Liver (tissue), 8 donors: ENCODE measurements at regions not wholly inside any gene's neighbourhood (a gene's known extent, or its start where the extent isn't known, plus 50 kb on each side); places are given as distances from the start of the nearest gene placed in this dataset.

ENCODE experiments used
- DNase-seq: peaks from one replicate; pipeline ENCODE4 v3.0.0-alpha.2; 2017; ENCODE audit warnings: low spot score
- H3K27ac ChIP-seq, 2 donors: one replicate each; pipeline ENCODE4 v1.7.0; 2013; ENCODE audit warnings: inconsistent platforms in 2 of 2, low read length in 2 of 2, control low read depth in 1 of 2, low read depth in 1 of 2, mild to moderate bottlenecking in 1 of 2
- H3K27me3 ChIP-seq, 4 donors: one replicate each; pipeline versions ENCODE4 v1.6.1 to v1.7.0; 2013; ENCODE audit warnings: low read length in 3 of 4, inconsistent platforms in 1 of 4, mild to moderate bottlenecking in 1 of 4, moderate library complexity in 1 of 4; ENCODE audit not compliant: control insufficient read depth in 4 of 4, insufficient read depth in 4 of 4
- H3K36me3 ChIP-seq, 4 donors: one replicate each; pipeline versions ENCODE4 v1.6.1 to v1.7.0; 2013; ENCODE audit warnings: low read length in 3 of 4, mild to moderate bottlenecking in 3 of 4, low read depth in 1 of 4, moderate library complexity in 1 of 4; ENCODE audit not compliant: control insufficient read depth in 4 of 4, insufficient read depth in 3 of 4
- H3K4me1 ChIP-seq, 4 donors: one replicate each; pipeline versions ENCODE4 v1.6.1 to v1.7.0; 2013; ENCODE audit warnings: low read length in 3 of 4, mild to moderate bottlenecking in 3 of 4, moderate library complexity in 1 of 4; ENCODE audit not compliant: control insufficient read depth in 4 of 4, insufficient read depth in 4 of 4
- H3K4me3 ChIP-seq, 3 donors: one replicate each; pipeline versions ENCODE4 v1.6.1 to v1.7.0; 2013; ENCODE audit warnings: low read length in 3 of 3, control low read depth in 1 of 3, low read depth in 1 of 3, mild to moderate bottlenecking in 1 of 3
- H3K9ac ChIP-seq, 2 donors: one replicate each; pipeline ENCODE4 v1.7.0; 2013; ENCODE audit warnings: low read length in 2 of 2, mild to moderate bottlenecking in 2 of 2, moderate library complexity in 2 of 2, control low read depth in 1 of 2, low read depth in 1 of 2
- H3K9me3 ChIP-seq, 4 donors: one replicate each; pipeline versions ENCODE4 v1.6.1 to v1.7.0; 2013; ENCODE audit warnings: low read length in 3 of 4; ENCODE audit not compliant: control insufficient read depth in 4 of 4
- ATF3 ChIP-seq: IDR thresholded peaks from 2 replicates; pipeline ENCODE4 v1.6.1; 2016; ENCODE audit warnings: antibody characterized with exemption
- EGR1 ChIP-seq, 2 donors: IDR thresholded peaks; 2 replicates each; pipeline ENCODE4 v1.6.1; 2016 to 2018; ENCODE audit warnings: antibody characterized with exemption in 2 of 2, low read depth in 2 of 2
- FOXA1 ChIP-seq: IDR thresholded peaks from 2 replicates; pipeline ENCODE4 v1.6.1; 2016; ENCODE audit warnings: antibody characterized with exemption
- FOXA2 ChIP-seq: IDR thresholded peaks from 2 replicates; pipeline ENCODE4 v1.6.1; 2016; ENCODE audit warnings: antibody characterized with exemption
- GABPA ChIP-seq, 2 donors: IDR thresholded peaks in 1 of 2; conservative IDR thresholded peaks in 1 of 2; 2 replicates each; pipeline ENCODE4 v1.6.1; 2016; ENCODE audit warnings: antibody characterized with exemption in 2 of 2, mild to moderate bottlenecking in 1 of 2, moderate library complexity in 1 of 2
- HNF4A ChIP-seq, 2 donors: conservative IDR thresholded peaks; 2 replicates each; pipeline ENCODE4 v1.6.1; 2016; ENCODE audit warnings: antibody characterized with exemption in 2 of 2, mild to moderate bottlenecking in 2 of 2
- HNF4G ChIP-seq: IDR thresholded peaks from 2 replicates; pipeline ENCODE4 v1.6.1; 2016; ENCODE audit warnings: antibody characterized with exemption
- JUND ChIP-seq, 2 donors: IDR thresholded peaks; 2 replicates each; pipeline ENCODE4 v1.6.1; 2016; ENCODE audit warnings: antibody characterized with exemption in 2 of 2
- MAX ChIP-seq: IDR thresholded peaks from 2 replicates; pipeline ENCODE4 v1.6.1; 2016; ENCODE audit warnings: antibody characterized with exemption
- NR2F2 ChIP-seq: IDR thresholded peaks from 2 replicates; pipeline ENCODE4 v1.6.1; 2016; ENCODE audit warnings: antibody characterized with exemption
- RAD21 ChIP-seq, 2 donors: IDR thresholded peaks; 2 replicates each; pipeline ENCODE4 v1.6.1; 2016; ENCODE audit warnings: antibody characterized with exemption in 2 of 2, mild to moderate bottlenecking in 2 of 2
- REST ChIP-seq: IDR thresholded peaks from 2 replicates; pipeline ENCODE4 v1.6.1; 2016; ENCODE audit warnings: antibody characterized with exemption, mild to moderate bottlenecking
- RXRA ChIP-seq, 2 donors: IDR thresholded peaks; 2 replicates each; pipeline ENCODE4 v1.6.1; 2017 to 2018; ENCODE audit warnings: antibody characterized with exemption in 2 of 2, mild to moderate bottlenecking in 1 of 2
- SP1 ChIP-seq: IDR thresholded peaks from 2 replicates; pipeline ENCODE4 v1.6.1; 2018; ENCODE audit warnings: antibody characterized with exemption, mild to moderate bottlenecking
- TAF1 ChIP-seq: conservative IDR thresholded peaks from 2 replicates; pipeline ENCODE4 v1.6.1; 2016; ENCODE audit warnings: antibody characterized with exemption, mild to moderate bottlenecking
- YY1 ChIP-seq: IDR thresholded peaks from 2 replicates; pipeline ENCODE4 v1.6.1; 2016; ENCODE audit warnings: antibody characterized with exemption, mild to moderate bottlenecking
- ZBTB33 ChIP-seq: IDR thresholded peaks from 2 replicates; pipeline ENCODE4 v1.6.1; 2016; ENCODE audit warnings: antibody characterized with exemption
- WGBS: extraction: QIAGEN DNeasy Blood & Tissue Kit; methylation state at CpG from one replicate; pipeline ENCODE4 v1.1.7; 2013; 5-methylcytosine and 5-hydroxymethylcytosine counted together
- TF ChIP-seq, protein P1 (sequence below): fragments of 150-350 bp; IDR thresholded peaks from 2 replicates; pipeline ENCODE4 v1.5.1; 2017; ENCODE audit warnings: improper control_type of control experiment, low read depth, low read length; ENCODE audit not compliant: missing input control
- donor health status: healthy.
- donor health status: healthy.
- donor health status: healthy.
- donor health status: healthy.
- donor health status: healthy.

DNA sequence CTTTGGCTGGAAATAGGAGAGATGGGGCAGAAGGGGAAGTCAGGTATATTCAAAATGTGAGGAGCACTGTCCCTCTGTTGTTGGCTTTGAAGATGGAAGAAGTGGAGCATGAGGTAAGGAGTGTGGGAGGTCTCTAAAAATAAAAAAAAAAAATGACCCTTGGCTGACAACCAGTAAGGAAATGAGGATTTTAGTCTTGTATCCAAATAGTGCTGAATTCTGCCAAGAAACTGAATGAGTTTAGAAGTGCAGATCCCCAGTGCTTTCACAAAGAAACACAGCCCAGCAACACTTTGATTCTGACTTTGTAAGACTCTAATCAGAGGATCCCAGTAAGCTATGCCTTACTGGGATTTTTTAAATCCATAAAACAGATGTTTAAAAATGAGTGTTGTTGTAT lies 367.9 kb downstream of the CYLC2 start:
- no peak overlapping the region for H3K9ac ChIP-seq
- no peaks in the 10 kb centered on the region for H3K27me3 ChIP-seq
- TF ChIP-seq, protein P1, sequence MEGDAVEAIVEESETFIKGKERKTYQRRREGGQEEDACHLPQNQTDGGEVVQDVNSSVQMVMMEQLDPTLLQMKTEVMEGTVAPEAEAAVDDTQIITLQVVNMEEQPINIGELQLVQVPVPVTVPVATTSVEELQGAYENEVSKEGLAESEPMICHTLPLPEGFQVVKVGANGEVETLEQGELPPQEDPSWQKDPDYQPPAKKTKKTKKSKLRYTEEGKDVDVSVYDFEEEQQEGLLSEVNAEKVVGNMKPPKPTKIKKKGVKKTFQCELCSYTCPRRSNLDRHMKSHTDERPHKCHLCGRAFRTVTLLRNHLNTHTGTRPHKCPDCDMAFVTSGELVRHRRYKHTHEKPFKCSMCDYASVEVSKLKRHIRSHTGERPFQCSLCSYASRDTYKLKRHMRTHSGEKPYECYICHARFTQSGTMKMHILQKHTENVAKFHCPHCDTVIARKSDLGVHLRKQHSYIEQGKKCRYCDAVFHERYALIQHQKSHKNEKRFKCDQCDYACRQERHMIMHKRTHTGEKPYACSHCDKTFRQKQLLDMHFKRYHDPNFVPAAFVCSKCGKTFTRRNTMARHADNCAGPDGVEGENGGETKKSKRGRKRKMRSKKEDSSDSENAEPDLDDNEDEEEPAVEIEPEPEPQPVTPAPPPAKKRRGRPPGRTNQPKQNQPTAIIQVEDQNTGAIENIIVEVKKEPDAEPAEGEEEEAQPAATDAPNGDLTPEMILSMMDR, result no peak
- TF ChIP-seq SP1, result no peak
- no peak for TF ChIP-seq JUND (IDR thresholded peaks at IDR 0.05)
- TF ChIP-seq MAX, result no peak
- TF ChIP-seq FOXA2, result no peak
- no peak for TF ChIP-seq REST
- TF ChIP-seq HNF4A (conservative IDR thresholded peaks at IDR 0.05), result no peak
- TF ChIP-seq YY1, result no peak
- no peak for TF ChIP-seq TAF1
- TF ChIP-seq HNF4G, result no peak
- TF ChIP-seq EGR1 (IDR thresholded peaks at IDR 0.05; ENCODE audit: low read depth in 2 of 2), result no peak
- no peak for TF ChIP-seq NR2F2
- TF ChIP-seq GABPA (IDR thresholded peaks at IDR 0.05 in 1 of 2, conservative IDR thresholded peaks at IDR 0.05 in 1 of 2), result no peak
- no peak for TF ChIP-seq RXRA (IDR thresholded peaks at IDR 0.05)
- TF ChIP-seq ATF3, result no peak
- TF ChIP-seq ZBTB33, result no peak
- no peak for TF ChIP-seq RAD21 (IDR thresholded peaks at IDR 0.05)
- no peak for TF ChIP-seq FOXA1
- peaks cover 0 to 3% (median 0%) of the 10 kb centered on the region in 4 donors for H3K9me3 ChIP-seq
- no peak for DNase-seq
- H3K36me3 ChIP-seq, result no peaks in the 10 kb centered on the region
- no peak overlapping the region for H3K4me3 ChIP-seq
- H3K4me1 ChIP-seq, result no peaks in the 10 kb centered on the region
- no peak overlapping the region for H3K27ac ChIP-seq

DNA sequence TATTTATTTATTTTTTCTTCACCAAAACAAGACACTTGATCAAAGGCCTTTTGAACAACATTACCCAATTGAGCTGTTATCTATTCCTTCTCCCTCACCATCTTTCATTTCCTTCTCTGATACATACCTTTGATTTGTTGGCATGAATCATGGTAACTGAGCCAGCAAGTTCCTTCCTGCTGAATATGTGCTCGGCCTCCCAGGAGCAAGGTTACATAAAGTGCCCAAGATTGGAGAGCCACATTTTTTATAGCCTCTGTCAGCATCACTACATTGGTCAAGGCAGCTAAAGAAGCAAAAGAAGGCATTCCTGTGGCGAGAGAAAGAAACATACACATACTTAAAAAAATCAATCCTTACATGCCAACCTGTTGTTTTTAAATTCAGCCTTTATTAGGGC lies 369.6 kb downstream of the CYLC2 start:
- Histone ChIP-seq H3K36me3 (no peaks in the 10 kb centered on the region), H3K9me3 (no peaks in the 10 kb centered on the region), H3K9ac (no peak overlapping the region), H3K27me3 (no peaks in the 10 kb centered on the region), H3K4me1 (no peaks in the 10 kb centered on the region), H3K27ac (no peak overlapping the region), H3K4me3 (no peak overlapping the region)
- DNase-seq, result no peak
- WGBS, result 61% methylated on average over 2 of the region's 2 CpGs
- TF ChIP-seq MAX, result no peak
- TF ChIP-seq RXRA (IDR thresholded peaks at IDR 0.05), result no peak
- TF ChIP-seq ZBTB33, result no peak
- no peak for TF ChIP-seq FOXA1
- TF ChIP-seq HNF4G, result no peak
- TF ChIP-seq REST, result no peak
